ENCODE measurements at regions not wholly inside any gene's neighbourhood (a gene's known extent, or its start where the extent isn't known, plus 50 kb on each side); places are given as distances from the start of the nearest gene placed in this dataset.
A peak's percentile ranks its signal among the peaks of the same experiment; 100 is the strongest.
"Not testable (repeated sequence)": the region's sequence is repeated elsewhere in the genome, so short reads cannot be mapped to it uniquely, and the experiment has no call there.

DNA sequence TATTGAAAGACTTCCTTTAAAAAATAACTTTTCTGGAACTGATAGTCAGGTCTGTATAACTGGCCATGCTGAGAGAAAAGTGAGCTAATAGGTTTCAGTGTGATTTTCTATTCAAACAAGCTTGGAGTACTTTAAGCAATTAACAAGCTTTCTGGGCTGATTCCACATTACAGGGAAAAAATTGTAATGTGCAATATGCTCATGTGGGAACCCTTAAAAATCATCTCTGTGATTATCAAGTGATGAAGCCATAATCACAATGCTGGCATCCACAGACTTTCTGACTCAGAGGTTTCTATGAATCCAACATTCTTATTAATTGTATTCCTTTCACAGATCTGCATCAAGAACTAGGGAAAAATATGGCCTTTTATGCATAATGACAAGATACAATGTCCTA, 212.2 kb upstream of the ACO1 start:
- DNase-seq (ENCODE audit: low spot score): no peak

DNA sequence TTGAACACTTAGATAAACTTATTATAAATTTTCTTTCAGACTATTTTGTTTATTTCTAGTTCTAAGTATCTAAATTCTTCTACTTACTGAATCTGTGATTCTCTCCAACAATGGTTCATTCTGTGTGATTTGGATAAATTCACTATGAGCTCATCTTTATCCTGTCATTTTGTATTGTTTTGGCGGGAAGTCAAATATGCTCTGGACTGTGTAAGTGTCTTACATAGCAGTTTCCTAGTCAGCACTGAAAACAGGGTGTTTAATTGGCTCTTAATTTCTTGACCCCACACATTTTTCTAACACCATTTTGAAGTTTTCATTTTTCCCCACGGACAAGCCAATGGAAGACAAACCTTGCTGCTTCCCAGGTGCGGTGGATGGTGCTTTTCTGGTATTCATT, 207.0 kb upstream of the ACO1 start:
- DNase-seq (ENCODE audit: low spot score): peak; percentile 41

- no peak for DNase-seq (ENCODE audit: low spot score)
Observed at GRCh38 chr9:32180597-32180996, 203.8 kb upstream of the ACO1 start.

DNA sequence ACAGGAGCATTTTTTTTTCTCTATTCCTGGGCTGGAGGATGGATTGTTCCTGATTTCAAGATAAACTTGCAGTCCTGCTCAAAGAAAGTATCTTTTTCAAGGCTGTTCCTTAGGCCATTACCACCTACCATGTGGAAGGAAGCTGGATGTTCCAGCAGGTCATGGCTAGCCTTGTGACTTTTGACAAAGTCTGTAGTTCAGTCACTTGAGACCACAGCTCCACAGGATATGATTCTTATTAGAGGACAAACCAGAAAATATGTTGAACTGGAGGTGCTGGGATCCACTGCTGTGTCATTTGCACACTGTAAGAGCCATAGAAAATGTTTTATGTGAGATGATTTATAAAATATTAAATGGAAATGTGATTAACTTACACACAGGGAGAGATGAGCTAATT, 184.2 kb upstream of the ACO1 start:
- no peak for DNase-seq (ENCODE audit: low spot score)

GRCh38 chr9:32200896-32201295, 183.5 kb upstream of the ACO1 start:
- DNase-seq (ENCODE audit: low spot score): no peak

GRCh38 chr9:32209164-32209563, 175.3 kb upstream of the ACO1 start:
- DNase-seq (ENCODE audit: low spot score): not testable (repeated sequence)

- DNase-seq (ENCODE audit: low spot score): no peak
Observed at GRCh38 chr9:32218100-32218767, 166.2 kb upstream of the ACO1 start.

DNA sequence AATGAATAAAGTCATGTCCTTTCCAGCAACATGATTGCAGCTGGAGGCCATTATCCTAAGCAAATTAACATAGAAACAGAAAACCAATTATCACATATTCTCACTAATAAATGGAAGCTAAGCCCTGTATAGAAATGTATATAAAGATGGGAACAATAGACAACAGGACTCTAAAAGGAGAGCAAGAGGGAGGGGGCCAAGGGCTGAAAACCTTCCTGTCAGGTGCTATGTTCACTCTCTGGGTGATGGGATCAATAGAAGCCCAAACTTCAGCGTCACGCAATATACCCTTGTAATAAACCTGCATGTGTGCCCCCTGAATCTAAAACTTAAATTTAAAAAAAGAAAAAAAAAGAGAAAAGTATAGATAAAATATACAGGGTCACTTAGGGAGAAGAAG, 163.7 kb upstream of the ACO1 start:
- DNase-seq (ENCODE audit: low spot score): no peak

- no peak for DNase-seq (ENCODE audit: low spot score)
Observed at GRCh38 chr9:32234451-32234850, 150.0 kb upstream of the ACO1 start.

DNA sequence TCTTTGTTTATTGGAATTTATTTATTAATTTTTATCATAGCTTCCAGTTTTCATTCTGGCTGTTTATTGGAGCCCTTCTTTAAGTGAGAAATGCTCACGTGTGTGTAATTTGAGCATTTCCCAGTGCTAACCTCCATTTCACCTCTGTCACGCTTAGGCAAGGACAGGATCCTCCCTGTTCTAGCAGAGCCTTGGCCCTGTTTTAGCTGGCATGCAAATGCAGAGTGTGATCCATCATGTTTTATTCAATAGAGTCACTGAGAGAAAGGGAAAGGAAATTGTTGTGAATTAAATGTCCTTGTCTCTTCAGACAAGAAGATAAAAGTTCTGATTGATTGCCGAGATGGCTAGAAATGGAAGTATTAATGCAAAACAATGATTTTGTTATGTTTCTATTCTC, 137.3 kb upstream of the ACO1 start:
- peak; percentile 20 for DNase-seq (ENCODE audit: low spot score)

- DNase-seq (ENCODE audit: low spot score): no peak
Observed at GRCh38 chr9:32248189-32248712, 136.2 kb upstream of the ACO1 start.

DNA sequence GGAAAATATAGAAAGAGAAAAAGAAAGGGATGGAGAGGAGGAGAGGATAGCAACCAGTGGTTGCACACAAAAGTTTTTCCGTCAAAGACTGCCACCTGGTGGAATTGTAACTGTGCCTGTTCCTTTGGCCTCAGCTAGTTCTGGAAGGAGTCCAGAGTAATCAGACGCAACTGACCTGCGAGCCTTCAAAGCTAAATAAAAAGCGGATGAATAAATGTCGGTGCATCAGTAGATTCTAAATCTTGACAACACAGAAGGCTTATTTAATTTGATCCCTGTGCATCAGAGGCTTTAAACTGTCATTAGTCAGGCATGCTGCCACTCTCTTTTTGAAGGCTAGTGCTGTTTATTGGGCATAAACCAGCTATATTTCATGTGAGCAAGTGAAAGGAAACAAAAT, 132.9 kb upstream of the ACO1 start:
- DNase-seq (ENCODE audit: low spot score): peak; percentile 55

GRCh38 chr9:32253731-32254130, 130.7 kb upstream of the ACO1 start:
- DNase-seq (ENCODE audit: low spot score): no peak

DNA sequence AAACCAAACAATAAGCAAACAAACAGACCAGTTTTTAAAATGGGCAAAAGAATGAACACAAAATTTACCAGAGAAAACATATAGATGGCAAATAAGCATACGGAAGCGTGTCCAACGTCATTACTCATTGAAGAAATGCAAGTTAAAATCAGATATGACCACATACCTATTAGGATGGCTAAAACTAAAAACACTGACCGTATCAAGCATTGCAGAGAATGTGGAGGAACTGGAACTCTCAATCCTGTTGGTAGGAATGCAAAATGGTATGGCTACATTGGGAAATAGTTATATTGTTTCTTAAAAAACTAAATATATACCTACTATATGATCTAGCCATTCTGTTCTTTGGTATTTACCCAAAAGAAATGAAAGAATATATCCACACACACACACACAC, 129.4 kb upstream of the ACO1 start:
- no peak for DNase-seq (ENCODE audit: low spot score)

GRCh38 chr9:32258482-32258881, 126.0 kb upstream of the ACO1 start:
- DNase-seq (ENCODE audit: low spot score): no peak

- no peak for DNase-seq (ENCODE audit: low spot score)
Observed at GRCh38 chr9:32260151-32260862, 124.1 kb upstream of the ACO1 start.

DNA sequence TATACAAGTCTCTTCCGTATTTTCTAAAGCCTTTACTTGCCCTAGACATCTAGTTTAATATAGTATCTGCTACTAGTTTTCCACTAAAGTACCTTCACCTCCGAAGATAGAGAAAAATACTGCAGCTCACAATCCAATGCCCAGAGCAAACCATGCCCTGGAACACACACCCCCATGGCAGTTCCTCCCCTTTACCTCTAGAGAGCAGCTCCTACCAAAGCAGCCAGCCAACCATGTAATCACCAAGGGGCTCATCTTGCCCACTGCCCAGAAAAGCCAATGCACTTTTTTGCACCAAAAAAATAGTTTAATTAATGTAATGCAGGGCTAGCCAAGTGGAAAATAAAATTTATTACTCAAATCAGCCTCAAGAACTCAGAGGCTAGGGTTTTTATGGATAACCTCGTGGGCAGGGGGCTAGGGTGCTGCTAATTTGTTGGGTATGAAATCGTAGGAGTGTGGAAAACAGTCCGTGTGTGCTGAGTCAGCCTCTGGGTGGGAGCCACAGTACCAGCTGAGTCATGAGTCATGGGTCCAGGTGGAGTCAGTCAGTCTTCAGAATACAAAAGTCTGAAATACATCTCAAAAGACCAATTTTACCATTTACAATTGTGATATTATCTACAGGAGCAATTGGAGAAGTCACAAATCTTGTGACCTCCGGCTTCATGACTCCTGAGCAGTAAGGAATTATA, 120.1 kb upstream of the ACO1 start:
- no peak for DNase-seq (ENCODE audit: low spot score)

DNA sequence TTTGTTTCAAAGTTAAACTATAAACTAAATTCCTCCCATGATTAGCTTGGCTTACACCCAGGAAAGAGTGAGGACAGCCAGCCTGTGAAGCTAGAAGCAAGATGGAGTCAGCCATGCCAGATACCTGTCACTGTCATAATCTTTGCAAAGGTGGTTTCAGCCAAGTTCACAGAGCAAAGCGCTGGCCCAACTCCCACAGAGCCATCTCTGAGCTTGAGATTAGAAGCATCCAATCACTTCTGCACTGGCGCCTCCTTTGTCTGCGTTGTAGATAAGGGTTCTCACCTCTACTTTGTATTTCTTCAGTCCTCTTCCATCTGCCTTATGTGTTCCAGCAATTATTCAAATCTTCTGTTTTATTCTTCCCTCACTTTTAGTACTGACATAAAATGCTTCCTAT, 119.4 kb upstream of the ACO1 start:
- no peak for DNase-seq (ENCODE audit: low spot score)

GRCh38 chr9:32278991-32279390, 105.5 kb upstream of the ACO1 start:
- no peak for DNase-seq (ENCODE audit: low spot score)

- DNase-seq (ENCODE audit: low spot score): no peak
Observed at GRCh38 chr9:32289756-32290155, 94.7 kb upstream of the ACO1 start.

- DNase-seq (ENCODE audit: low spot score): no peak
Observed at GRCh38 chr9:32291370-32291769, 93.1 kb upstream of the ACO1 start.

DNA sequence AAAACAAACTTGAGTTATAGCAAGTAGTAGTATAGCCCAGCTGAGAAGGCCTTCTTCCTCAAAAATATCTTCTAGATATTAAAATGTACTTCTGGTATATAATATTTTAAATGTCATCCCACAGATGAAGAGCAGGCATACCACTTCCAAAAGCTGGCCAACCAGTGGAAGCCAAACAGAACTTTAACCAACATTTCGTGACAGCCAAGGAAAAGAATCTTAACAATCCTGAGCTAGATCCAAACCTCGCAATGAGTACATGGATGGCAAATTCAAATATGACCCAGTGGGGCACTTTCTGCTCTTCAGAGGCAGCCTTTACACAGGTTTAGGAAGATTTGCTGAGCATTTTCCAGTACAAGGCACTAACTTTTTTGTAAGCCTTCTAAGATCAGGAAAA, 91.8 kb upstream of the ACO1 start:
- no peak for DNase-seq (ENCODE audit: low spot score)

DNA sequence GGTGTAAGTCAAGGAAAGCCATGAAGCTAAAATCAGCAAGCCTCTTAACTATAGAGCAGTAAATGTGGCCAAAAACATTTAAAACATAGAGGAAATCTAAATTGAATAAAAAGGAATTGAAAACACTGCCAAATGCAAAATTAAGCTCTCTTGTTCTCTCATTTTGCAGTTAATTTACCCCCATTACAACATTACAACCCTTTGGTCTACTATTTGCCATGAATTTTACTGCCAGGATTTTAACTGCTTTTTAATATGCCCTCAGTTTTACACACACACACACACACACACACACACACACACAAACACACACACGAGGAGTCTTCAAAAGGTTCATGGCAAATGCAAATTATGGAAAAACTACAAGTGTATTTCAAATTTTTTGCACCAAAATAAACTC, 91.4 kb upstream of the ACO1 start:
- no peak for DNase-seq (ENCODE audit: low spot score)
